Smooth muscle cell (in vitro differentiated cells): ENCODE measurements at regions not wholly inside any gene's neighbourhood (a gene's known extent, or its start where the extent isn't known, plus 50 kb on each side); places are given as distances from the start of the nearest gene placed in this dataset.

ENCODE experiments used
- DNase-seq: peaks from one replicate; lab custom pipeline; 2025; ENCODE audit not compliant: unreplicated experiment; lab: John Stamatoyannopoulos, UW
- H2AFZ ChIP-seq: fragments of 200-600 bp; sonication (generic); 2 replicates; pipeline ENCODE4 v1.6.0; 2016; ENCODE audit warnings: antibody characterized with exemption, low read depth, mild to moderate bottlenecking
- H3F3A ChIP-seq: fragments of 200-600 bp; sonication (generic); 2 replicates; pipeline ENCODE4 v1.6.0; 2017; ENCODE audit warnings: antibody characterized with exemption, low read depth
- H3K27ac ChIP-seq: fragments of 200-600 bp; sonication (generic); 2 replicates; pipeline ENCODE4 v1.5.1; 2016; ENCODE audit warnings: low read depth, mild to moderate bottlenecking
- H3K27me3 ChIP-seq: fragments of 200-600 bp; sonication (generic); 2 replicates; pipeline ENCODE4 v1.6.1; 2016; ENCODE audit warnings: low read depth, mild to moderate bottlenecking
- H3K36me3 ChIP-seq: fragments of 200-600 bp; sonication (generic); 2 replicates; pipeline ENCODE4 v1.5.1; 2016; ENCODE audit warnings: low read depth
- H3K4me1 ChIP-seq: fragments of 200-600 bp; sonication (generic); 2 replicates; pipeline ENCODE4 v1.5.1; 2016; ENCODE audit warnings: low read depth
- H3K4me2 ChIP-seq: fragments of 200-600 bp; sonication (generic); 2 replicates; pipeline ENCODE4 v1.6.0; 2016; ENCODE audit warnings: mild to moderate bottlenecking
- H3K4me3 ChIP-seq: fragments of 200-600 bp; sonication (generic); 2 replicates; pipeline ENCODE4 v1.5.1; 2016; ENCODE audit warnings: mild to moderate bottlenecking
- H3K79me2 ChIP-seq: fragments of 200-600 bp; sonication (generic); 2 replicates; pipeline ENCODE4 v1.6.0; 2016; ENCODE audit warnings: low read depth, mild to moderate bottlenecking
- H3K9ac ChIP-seq: fragments of 200-600 bp; sonication (generic); 2 replicates; pipeline ENCODE4 v1.6.0; 2016; ENCODE audit warnings: low read depth
- H3K9me3 ChIP-seq: fragments of 200-600 bp; sonication (generic); replicated peaks from 2 replicates; pipeline ENCODE4 v1.5.1; 2016; ENCODE audit warnings: low read depth
- H4K20me1 ChIP-seq: fragments of 200-600 bp; sonication (generic); 2 replicates; pipeline ENCODE4 v1.6.0; 2016; ENCODE audit warnings: low read depth
- WGBS: methylation state at CpG from one replicate; pipeline ENCODE4 v1.1.7; 2016; ENCODE audit warnings: low lambda C conversion rate; 5-methylcytosine and 5-hydroxymethylcytosine counted together
- TF ChIP-seq, protein P1 (sequence below): fragments of 200-600 bp; sonication (generic); IDR thresholded peaks from 2 replicates; pipeline ENCODE4 v1.5.1; 2017; ENCODE audit warnings: borderline replicate concordance, mild to moderate bottlenecking, antibody characterized with exemption; ENCODE audit not compliant: insufficient read depth, poor library complexity, severe bottlenecking

DNA sequence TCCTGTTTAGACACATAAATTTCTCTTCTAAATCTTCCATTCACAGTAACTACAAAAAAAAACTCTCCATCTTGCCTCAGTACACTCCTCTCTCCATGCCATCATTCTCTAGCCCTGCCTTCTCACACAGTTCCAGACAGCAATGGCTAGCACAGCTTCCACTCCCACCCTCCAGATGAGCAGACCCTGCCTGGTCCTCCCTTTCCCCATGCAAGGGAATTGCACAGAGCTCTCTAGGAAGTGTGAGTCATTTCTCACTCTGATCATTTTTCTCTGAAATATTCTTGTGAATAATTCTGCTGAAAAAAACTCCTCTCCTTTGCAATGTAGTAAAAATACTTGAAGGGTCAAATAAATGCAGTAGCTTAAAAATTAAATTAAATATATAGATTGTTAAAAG lies 170.6 kb downstream of the BMP4 start:
- H3K9ac ChIP-seq: no peak overlapping the region
- no peak overlapping the region for H3K27ac ChIP-seq
- H3K4me1 ChIP-seq: no peaks in the 10 kb centered on the region
- no peaks in the 10 kb centered on the region for H4K20me1 ChIP-seq
- DNase-seq: no peak
- no peaks in the 10 kb centered on the region for H3F3A ChIP-seq
- H3K27me3 ChIP-seq: no peaks in the 10 kb centered on the region
- no peaks in the 10 kb centered on the region for H3K79me2 ChIP-seq
- H3K36me3 ChIP-seq: no peaks in the 10 kb centered on the region
- TF ChIP-seq, protein P1, sequence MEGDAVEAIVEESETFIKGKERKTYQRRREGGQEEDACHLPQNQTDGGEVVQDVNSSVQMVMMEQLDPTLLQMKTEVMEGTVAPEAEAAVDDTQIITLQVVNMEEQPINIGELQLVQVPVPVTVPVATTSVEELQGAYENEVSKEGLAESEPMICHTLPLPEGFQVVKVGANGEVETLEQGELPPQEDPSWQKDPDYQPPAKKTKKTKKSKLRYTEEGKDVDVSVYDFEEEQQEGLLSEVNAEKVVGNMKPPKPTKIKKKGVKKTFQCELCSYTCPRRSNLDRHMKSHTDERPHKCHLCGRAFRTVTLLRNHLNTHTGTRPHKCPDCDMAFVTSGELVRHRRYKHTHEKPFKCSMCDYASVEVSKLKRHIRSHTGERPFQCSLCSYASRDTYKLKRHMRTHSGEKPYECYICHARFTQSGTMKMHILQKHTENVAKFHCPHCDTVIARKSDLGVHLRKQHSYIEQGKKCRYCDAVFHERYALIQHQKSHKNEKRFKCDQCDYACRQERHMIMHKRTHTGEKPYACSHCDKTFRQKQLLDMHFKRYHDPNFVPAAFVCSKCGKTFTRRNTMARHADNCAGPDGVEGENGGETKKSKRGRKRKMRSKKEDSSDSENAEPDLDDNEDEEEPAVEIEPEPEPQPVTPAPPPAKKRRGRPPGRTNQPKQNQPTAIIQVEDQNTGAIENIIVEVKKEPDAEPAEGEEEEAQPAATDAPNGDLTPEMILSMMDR: no peak
- H3K4me3 ChIP-seq: no peak overlapping the region
- H2AFZ ChIP-seq: no peak overlapping the region
- no peaks in the 10 kb centered on the region for H3K9me3 ChIP-seq
- no peak overlapping the region for H3K4me2 ChIP-seq

DNA sequence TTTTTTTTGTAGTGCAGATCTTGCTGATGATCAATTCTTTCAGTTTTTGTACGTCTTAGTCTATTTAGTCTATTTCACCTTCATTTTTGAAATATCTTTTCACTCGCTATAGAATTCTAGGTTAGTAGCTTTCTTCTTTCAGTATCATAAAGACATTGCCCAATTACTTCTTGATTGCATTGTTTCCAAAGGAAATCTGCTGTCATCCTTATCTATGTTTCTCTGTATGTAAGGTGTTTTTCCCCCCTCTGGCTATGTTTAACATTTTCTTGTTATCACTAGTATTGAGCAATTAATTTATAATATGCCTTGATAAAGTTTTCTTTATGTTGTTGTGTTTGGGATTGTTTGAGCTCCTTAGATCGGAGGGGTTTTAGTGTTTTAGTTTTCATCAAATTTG lies 171.9 kb downstream of the BMP4 start:
- TF ChIP-seq, protein P1: no peak
- no peak overlapping the region for H3K27ac ChIP-seq
- H3K9me3 ChIP-seq: no peaks in the 10 kb centered on the region
- H3K36me3 ChIP-seq: no peaks in the 10 kb centered on the region
- H3F3A ChIP-seq: no peaks in the 10 kb centered on the region
- no peaks in the 10 kb centered on the region for H3K27me3 ChIP-seq
- no peak overlapping the region for H3K4me3 ChIP-seq
- H3K4me2 ChIP-seq: no peak overlapping the region
- WGBS: 94% methylated on average over 3 of the region's 3 CpGs
- H4K20me1 ChIP-seq: no peaks in the 10 kb centered on the region
- H3K4me1 ChIP-seq: no peaks in the 10 kb centered on the region
- no peak for DNase-seq
- no peak overlapping the region for H3K9ac ChIP-seq
- H2AFZ ChIP-seq: no peak overlapping the region
- H3K79me2 ChIP-seq: no peaks in the 10 kb centered on the region

DNA sequence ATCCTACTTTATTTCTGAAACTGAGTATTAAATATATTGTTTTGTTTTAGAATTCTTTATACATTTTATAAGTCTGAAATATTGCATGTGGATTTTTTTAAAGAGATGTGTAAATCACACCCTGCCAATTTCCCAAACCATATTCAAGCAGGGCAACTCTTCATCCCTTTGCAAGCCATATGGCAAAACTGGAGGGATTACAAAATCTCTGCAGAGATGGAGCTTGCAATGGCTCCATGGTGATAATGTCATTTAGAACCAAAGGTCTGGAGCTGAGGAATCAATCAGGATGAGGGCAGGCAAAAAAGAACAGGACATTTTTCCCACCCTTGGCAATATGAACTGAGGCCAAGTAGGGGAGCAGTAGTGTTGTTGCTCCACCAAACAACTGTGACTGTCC lies 173.4 kb downstream of the BMP4 start:
- Histone ChIP-seq H3K79me2 (no peaks in the 10 kb centered on the region), H3K36me3 (no peaks in the 10 kb centered on the region), H3K4me3 (no peak overlapping the region)

DNA sequence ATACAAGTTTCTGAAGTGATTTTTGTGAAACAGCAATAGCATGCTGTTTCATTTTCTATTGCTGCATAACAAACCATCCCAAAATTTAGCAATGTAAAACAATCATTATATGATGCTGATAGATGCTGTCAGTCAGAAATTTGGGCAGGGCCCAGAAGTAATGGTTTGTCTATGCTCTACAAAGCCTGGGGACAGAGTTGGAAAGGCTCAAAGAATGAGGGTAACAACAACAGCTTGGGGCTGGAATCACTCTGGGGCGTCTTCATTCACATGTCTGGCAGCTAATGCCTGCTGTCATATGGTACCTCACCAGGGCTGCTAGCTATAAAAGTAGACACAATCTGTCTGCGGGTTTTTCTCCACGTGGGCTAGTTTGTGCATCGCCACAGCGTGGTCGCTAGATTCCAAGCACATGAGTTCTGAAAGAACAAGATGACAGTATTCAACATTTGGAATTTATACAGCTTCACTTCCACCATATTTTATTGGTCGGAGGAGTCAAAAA lies 176.5 kb downstream of the BMP4 start:
- Histone ChIP-seq H3K27ac (no peak overlapping the region), H3K4me2 (no peak overlapping the region), H3K4me3 (no peak overlapping the region), H3K27me3 (no peaks in the 10 kb centered on the region), H2AFZ (no peak overlapping the region), H3K4me1 (no peaks in the 10 kb centered on the region), H3K79me2 (no peaks in the 10 kb centered on the region), H3K9me3 (no peaks in the 10 kb centered on the region), H3K9ac (no peak overlapping the region), H3K36me3 (no peaks in the 10 kb centered on the region), H4K20me1 (no peaks in the 10 kb centered on the region), H3F3A (no peaks in the 10 kb centered on the region)
- TF ChIP-seq, protein P1: no peak
- 88% methylated on average over 7 of the region's 7 CpGs for WGBS
- DNase-seq: no peak

More for the DNA sequence above, 173.4 kb downstream of the BMP4 start:
- H3K9ac ChIP-seq: no peak overlapping the region
- H3K27ac ChIP-seq: no peak overlapping the region
- H3K27me3 ChIP-seq: no peaks in the 10 kb centered on the region
- no peaks in the 10 kb centered on the region for H3F3A ChIP-seq
- no peak for DNase-seq
- no peaks in the 10 kb centered on the region for H4K20me1 ChIP-seq
- no peaks in the 10 kb centered on the region for H3K9me3 ChIP-seq
- no peak overlapping the region for H2AFZ ChIP-seq
- no peaks in the 10 kb centered on the region for H3K4me1 ChIP-seq
- H3K4me2 ChIP-seq: no peak overlapping the region
- TF ChIP-seq, protein P1: no peak
